Ovary (tissue), 3 donors: ENCODE measurements at regions not wholly inside any gene's neighbourhood (a gene's known extent, or its start where the extent isn't known, plus 50 kb on each side); places are given as distances from the start of the nearest gene placed in this dataset.

Experiments
- CTCF ChIP-seq, 3 donors: fragments of 450-650 bp in 2 of 3; fragments of 200-600 bp in 1 of 3; IDR thresholded peaks; one replicate each; pipeline versions ENCODE4 v1.5.1 to v1.8.0; 2016 to 2022; ENCODE audit warnings: antibody characterized with exemption in 3 of 3, mild to moderate bottlenecking in 1 of 3
- EP300 ChIP-seq: sonication (generic); formaldehyde crosslinking; IDR thresholded peaks from one replicate; pipeline ENCODE4 v1.6.1; 2017; ENCODE audit warnings: antibody characterized with exemption
- POLR2A ChIP-seq: fragments of 450-650 bp; IDR thresholded peaks from one replicate; pipeline ENCODE4 v1.6.1; 2017; ENCODE audit warnings: antibody characterized with exemption, mild to moderate bottlenecking, moderate library complexity
- donor health status: DM: no; HTN: no; CAD: no.

GRCh38 chr10:58995058-58995596, 181.3 kb upstream of the PHYHIPL start:
- no peak for TF ChIP-seq CTCF (IDR thresholded peaks at IDR 0.05)
- no peak for TF ChIP-seq POLR2A
- no peak for TF ChIP-seq EP300
